ENCODE measurements at regions not wholly inside any gene's neighbourhood (a gene's known extent, or its start where the extent isn't known, plus 50 kb on each side); places are given as distances from the start of the nearest gene placed in this dataset.

DNA sequence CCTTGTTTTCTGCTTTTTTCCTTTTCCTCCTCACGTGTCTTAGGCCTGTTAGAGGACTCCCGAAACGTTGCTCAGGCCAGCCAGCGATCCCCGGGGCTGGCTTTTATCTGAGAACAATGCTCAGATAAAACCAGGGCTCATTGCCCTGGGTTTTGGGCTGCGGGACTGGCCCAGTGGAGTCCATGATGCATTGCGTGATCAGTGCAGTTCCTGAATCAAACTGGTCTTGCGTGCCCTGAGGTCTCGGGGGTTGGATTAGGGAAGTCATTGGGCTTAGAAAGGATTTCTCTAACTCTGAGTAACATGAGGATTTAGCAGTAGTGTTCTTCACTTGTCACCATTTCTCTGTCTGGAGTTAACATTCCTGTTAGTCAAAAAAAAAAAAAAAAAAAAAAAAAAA lies 66.3 kb downstream of the CCR1 start:
- no peak for ATAC-seq
- H3K27ac Mint-ChIP-seq: no peak overlapping the region
- Histone ChIP-seq H3K27ac (ENCODE audit: low read length) (no peak overlapping the region), H3K4me3 (ENCODE audit: low read length) (no peak overlapping the region), H3K4me1 (ENCODE audit: control insufficient read depth, insufficient read depth, low read length) (peaks cover 14% of the 10 kb centered on the region), H3K27me3 (ENCODE audit: control insufficient read depth, insufficient read depth, low read length) (no peaks in the 10 kb centered on the region), H3K36me3 (ENCODE audit: control insufficient read depth, insufficient read depth, low read length) (no peaks in the 10 kb centered on the region), H3K9me3 (ENCODE audit: control insufficient read depth, insufficient read depth, low read length) (no peaks in the 10 kb centered on the region)
- H3K4me3 Mint-ChIP-seq: no peak overlapping the region
- peaks cover 25 to 28% of the 10 kb centered on the region in 2 donors for H3K4me1 Mint-ChIP-seq
- no peaks in the 10 kb centered on the region for H3K36me3 Mint-ChIP-seq
- TF ChIP-seq, protein P1, sequence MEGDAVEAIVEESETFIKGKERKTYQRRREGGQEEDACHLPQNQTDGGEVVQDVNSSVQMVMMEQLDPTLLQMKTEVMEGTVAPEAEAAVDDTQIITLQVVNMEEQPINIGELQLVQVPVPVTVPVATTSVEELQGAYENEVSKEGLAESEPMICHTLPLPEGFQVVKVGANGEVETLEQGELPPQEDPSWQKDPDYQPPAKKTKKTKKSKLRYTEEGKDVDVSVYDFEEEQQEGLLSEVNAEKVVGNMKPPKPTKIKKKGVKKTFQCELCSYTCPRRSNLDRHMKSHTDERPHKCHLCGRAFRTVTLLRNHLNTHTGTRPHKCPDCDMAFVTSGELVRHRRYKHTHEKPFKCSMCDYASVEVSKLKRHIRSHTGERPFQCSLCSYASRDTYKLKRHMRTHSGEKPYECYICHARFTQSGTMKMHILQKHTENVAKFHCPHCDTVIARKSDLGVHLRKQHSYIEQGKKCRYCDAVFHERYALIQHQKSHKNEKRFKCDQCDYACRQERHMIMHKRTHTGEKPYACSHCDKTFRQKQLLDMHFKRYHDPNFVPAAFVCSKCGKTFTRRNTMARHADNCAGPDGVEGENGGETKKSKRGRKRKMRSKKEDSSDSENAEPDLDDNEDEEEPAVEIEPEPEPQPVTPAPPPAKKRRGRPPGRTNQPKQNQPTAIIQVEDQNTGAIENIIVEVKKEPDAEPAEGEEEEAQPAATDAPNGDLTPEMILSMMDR (IDR thresholded peaks at IDR 0.05): no peak
- no peak for DNase-seq
- no peaks in the 10 kb centered on the region for H3K27me3 Mint-ChIP-seq (ENCODE audit: low read depth in 2 of 2)
- H3K9me3 Mint-ChIP-seq: no peaks in the 10 kb centered on the region
- 93% methylated on average over 9 of the region's 9 CpGs for WGBS (ENCODE audit: insufficient coverage)
- intact Hi-C loops (cut with micrococcal nuclease): no loop called here

DNA sequence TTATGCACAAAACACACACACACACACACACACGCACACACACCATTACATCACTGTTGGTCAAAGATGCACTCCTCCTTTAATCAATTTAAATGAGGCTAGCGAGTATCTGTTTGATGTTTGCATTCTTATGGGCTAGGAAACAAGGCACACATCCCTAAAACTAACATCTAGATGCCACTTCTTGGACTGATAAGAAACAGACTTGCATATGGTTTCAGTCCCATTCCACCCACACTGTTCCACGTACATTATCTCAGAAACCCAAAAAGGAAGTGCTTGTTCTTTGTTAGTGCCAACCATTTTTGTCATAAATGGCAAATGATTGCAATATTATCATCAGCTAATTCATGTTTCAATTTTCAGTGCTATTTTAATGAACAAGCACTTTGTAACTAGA lies 69.5 kb downstream of the CCR1 start:
- no peaks in the 10 kb centered on the region for H3K27me3 ChIP-seq (ENCODE audit: control insufficient read depth, insufficient read depth, low read length)
- H3K9me3 Mint-ChIP-seq: no peaks in the 10 kb centered on the region
- intact Hi-C loops (cut with micrococcal nuclease): no loop called here

DNA sequence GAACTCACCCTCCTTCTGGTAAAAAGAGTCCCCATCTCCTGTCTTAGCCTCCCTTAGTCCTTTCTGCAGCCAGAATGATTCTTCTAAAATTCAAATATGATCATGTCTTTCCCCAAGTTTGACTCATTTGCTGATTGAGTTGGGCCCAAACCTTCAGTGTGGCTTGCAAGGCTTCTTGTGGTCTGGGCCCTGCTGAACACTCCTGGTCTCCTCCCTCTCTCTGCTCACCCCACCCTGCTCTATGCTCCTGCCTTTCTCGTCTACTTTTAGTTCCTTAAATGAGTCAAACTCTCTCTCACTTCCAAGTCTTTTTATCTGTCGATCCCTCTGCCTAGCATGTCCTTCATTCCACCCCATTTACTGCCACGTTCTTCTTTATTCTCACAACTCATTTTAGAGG lies 72.6 kb downstream of the CCR1 start:
- ATAC-seq (no peak), DNase-seq (no peak)
- H3K27me3 ChIP-seq (ENCODE audit: control insufficient read depth, insufficient read depth, low read length): no peaks in the 10 kb centered on the region
- no peak overlapping the region for H3K4me3 Mint-ChIP-seq
- no peak overlapping the region for H3K4me3 ChIP-seq (ENCODE audit: low read length)
- H3K27me3 Mint-ChIP-seq (ENCODE audit: low read depth in 2 of 2): no peaks in the 10 kb centered on the region
- H3K9me3 Mint-ChIP-seq: no peaks in the 10 kb centered on the region
- intact Hi-C loops (cut with micrococcal nuclease): no loop called here
- H3K9me3 ChIP-seq (ENCODE audit: control insufficient read depth, insufficient read depth, low read length): peaks cover 3% of the 10 kb centered on the region
- peaks cover 8% of the 10 kb centered on the region for H3K4me1 ChIP-seq (ENCODE audit: control insufficient read depth, insufficient read depth, low read length)
- H3K4me1 Mint-ChIP-seq: peaks cover 1 to 4% of the 10 kb centered on the region in 2 donors
- H3K27ac ChIP-seq (ENCODE audit: low read length): no peak overlapping the region
- no peak overlapping the region for H3K27ac Mint-ChIP-seq
- H3K36me3 ChIP-seq (ENCODE audit: control insufficient read depth, insufficient read depth, low read length): no peaks in the 10 kb centered on the region
- no peaks in the 10 kb centered on the region for H3K36me3 Mint-ChIP-seq
- WGBS (ENCODE audit: insufficient coverage): 54% methylated on average over 3 of the region's 3 CpGs
- TF ChIP-seq, protein P1 (IDR thresholded peaks at IDR 0.05): no peak

More for the DNA sequence above, 69.5 kb downstream of the CCR1 start:
- H3K4me1 Mint-ChIP-seq: peaks cover 11 to 13% of the 10 kb centered on the region in 2 donors
- DNase-seq: no peak
- H3K27me3 Mint-ChIP-seq (ENCODE audit: low read depth in 2 of 2): no peaks in the 10 kb centered on the region
- Histone ChIP-seq H3K9me3 (ENCODE audit: control insufficient read depth, insufficient read depth, low read length) (peaks cover 3% of the 10 kb centered on the region), H3K4me1 (ENCODE audit: control insufficient read depth, insufficient read depth, low read length) (peaks cover 13% of the 10 kb centered on the region), H3K36me3 (ENCODE audit: control insufficient read depth, insufficient read depth, low read length) (no peaks in the 10 kb centered on the region), H3K27ac (ENCODE audit: low read length) (no peak overlapping the region), H3K4me3 (ENCODE audit: low read length) (no peak overlapping the region)
- H3K36me3 Mint-ChIP-seq: no peaks in the 10 kb centered on the region
- WGBS (ENCODE audit: insufficient coverage): 86% methylated on average over 3 of the region's 3 CpGs
- no peak overlapping the region for H3K4me3 Mint-ChIP-seq
- no peak overlapping the region for H3K27ac Mint-ChIP-seq
- ATAC-seq: no peak
- TF ChIP-seq, protein P1 (IDR thresholded peaks at IDR 0.05): no peak

DNA sequence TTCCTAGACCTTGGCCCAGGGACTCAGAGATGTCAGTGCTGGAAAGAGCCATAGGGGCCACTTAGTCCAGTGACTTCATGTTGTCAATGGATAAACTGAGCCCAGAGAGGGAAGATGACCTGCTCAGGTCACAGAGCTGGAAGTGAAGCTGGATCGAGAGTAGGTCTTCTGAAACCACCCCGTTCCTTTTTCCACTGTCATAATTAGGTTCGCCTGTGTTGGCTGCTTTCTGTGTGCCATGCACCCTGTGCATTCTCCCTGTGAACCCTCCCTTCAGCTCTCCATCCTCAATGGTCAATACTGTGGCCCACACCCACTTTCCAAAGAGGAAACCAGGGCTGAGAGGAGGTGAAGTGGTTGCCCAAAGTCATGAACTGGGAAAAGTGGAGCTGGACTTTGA lies 74.8 kb downstream of the CCR1 start:
- no peak overlapping the region for H3K27ac ChIP-seq (ENCODE audit: low read length)
- no peak overlapping the region for H3K4me3 ChIP-seq (ENCODE audit: low read length)
- intact Hi-C loops (cut with micrococcal nuclease): no loop called here
- H3K27me3 Mint-ChIP-seq (ENCODE audit: low read depth in 2 of 2): no peaks in the 10 kb centered on the region
- peaks cover 24% of the 10 kb centered on the region for H3K4me1 ChIP-seq (ENCODE audit: control insufficient read depth, insufficient read depth, low read length)
- peaks cover 3% of the 10 kb centered on the region for H3K9me3 ChIP-seq (ENCODE audit: control insufficient read depth, insufficient read depth, low read length)
- TF ChIP-seq, protein P1 (IDR thresholded peaks at IDR 0.05): no peak
- H3K36me3 Mint-ChIP-seq: no peaks in the 10 kb centered on the region
- peaks cover 14 to 19% of the 10 kb centered on the region in 2 donors for H3K4me1 Mint-ChIP-seq
- DNase-seq (no peak), ATAC-seq (no peak)
- H3K4me3 Mint-ChIP-seq: no peak overlapping the region
- no peak overlapping the region for H3K27ac Mint-ChIP-seq
- 83% methylated on average over 3 of the region's 3 CpGs for WGBS (ENCODE audit: insufficient coverage)
- H3K36me3 ChIP-seq (ENCODE audit: control insufficient read depth, insufficient read depth, low read length): no peaks in the 10 kb centered on the region
- H3K27me3 ChIP-seq (ENCODE audit: control insufficient read depth, insufficient read depth, low read length): no peaks in the 10 kb centered on the region
- no peaks in the 10 kb centered on the region for H3K9me3 Mint-ChIP-seq
